Mesendoderm (in vitro differentiated cells): ENCODE measurements at regions not wholly inside any gene's neighbourhood (a gene's known extent, or its start where the extent isn't known, plus 50 kb on each side); places are given as distances from the start of the nearest gene placed in this dataset.

Experiments used
- DNase-seq: peaks from one replicate; pipeline ENCODE4 v3.0.0; 2013
- H2AK5ac ChIP-seq: 2 replicates; pipeline ENCODE4 v1.6.1; 2013; ENCODE audit warnings: low read length, inconsistent platforms
- H2BK120ac ChIP-seq: 2 replicates; pipeline ENCODE4 v1.6.1; 2013; ENCODE audit warnings: low read depth, mild to moderate bottlenecking, low read length, moderate library complexity, mixed read lengths
- H2BK15ac ChIP-seq: replicated peaks from 2 replicates; pipeline ENCODE4 v1.6.1; 2013; ENCODE audit warnings: low read depth, mild to moderate bottlenecking, moderate library complexity
- H2BK5ac ChIP-seq: 2 replicates; pipeline ENCODE4 v1.6.1; 2013; ENCODE audit warnings: low read length, inconsistent platforms
- H3K18ac ChIP-seq: 2 replicates; pipeline ENCODE4 v1.6.1; 2013; ENCODE audit warnings: mild to moderate bottlenecking, low read length, mixed read lengths
- H3K23ac ChIP-seq: one replicate; pipeline ENCODE4 v1.6.1; 2013; ENCODE audit warnings: low read length
- H3K27ac ChIP-seq: 2 replicates; pipeline ENCODE4 v1.5.1; 2013; ENCODE audit warnings: low read depth, mild to moderate bottlenecking, inconsistent platforms, low read length, moderate library complexity
- H3K27me3 ChIP-seq: 2 replicates; pipeline ENCODE4 v1.6.1; 2013; ENCODE audit warnings: low read length, control low read depth, mild to moderate bottlenecking, inconsistent platforms; ENCODE audit not compliant: insufficient read depth, poor library complexity
- H3K36me3 ChIP-seq: 2 replicates; pipeline ENCODE4 v1.6.1; 2013; ENCODE audit warnings: low read length, inconsistent platforms; ENCODE audit not compliant: control insufficient read depth, insufficient read depth
- H3K4ac ChIP-seq: one replicate; pipeline ENCODE4 v1.6.1; 2013; ENCODE audit warnings: low read depth, mild to moderate bottlenecking, low read length, moderate library complexity
- H3K4me1 ChIP-seq: 2 replicates; pipeline ENCODE4 v1.6.1; 2013; ENCODE audit warnings: low read depth, low read length, inconsistent platforms; ENCODE audit not compliant: control insufficient read depth
- H3K4me2 ChIP-seq: 2 replicates; pipeline ENCODE4 v1.6.1; 2013; ENCODE audit warnings: low read length
- H3K4me3 ChIP-seq: 2 replicates; pipeline ENCODE4 v1.5.1; 2013; ENCODE audit warnings: mild to moderate bottlenecking, low read length
- H3K56ac ChIP-seq: one replicate; pipeline ENCODE4 v1.6.1; 2013; ENCODE audit warnings: low read length
- H3K79me1 ChIP-seq: 2 replicates; pipeline ENCODE4 v1.6.1; 2013; ENCODE audit warnings: low read length, inconsistent platforms
- H3K79me2 ChIP-seq: 2 replicates; pipeline ENCODE4 v1.6.1; 2013; ENCODE audit warnings: mild to moderate bottlenecking, low read length; ENCODE audit not compliant: control insufficient read depth, insufficient read depth
- H3K9ac ChIP-seq: 2 replicates; pipeline ENCODE4 v1.6.1; 2013; ENCODE audit warnings: low read length, inconsistent platforms
- H4K5ac ChIP-seq: one replicate; pipeline ENCODE4 v1.6.1; 2013; ENCODE audit warnings: low read length
- H4K8ac ChIP-seq: one replicate; pipeline ENCODE4 v1.6.1; 2013; ENCODE audit warnings: low read depth, mild to moderate bottlenecking, control low read depth, low read length, moderate library complexity
- WGBS: extraction: QIAGEN DNeasy Blood & Tissue Kit; methylation state at CpG from one replicate; pipeline ENCODE4 v1.1.7; 2013; ENCODE audit warnings: low lambda C conversion rate, missing lambda C conversion rate; ENCODE audit not compliant: insufficient coverage; ENCODE audit errors: extremely low coverage; 5-methylcytosine and 5-hydroxymethylcytosine counted together

GRCh38 chr2:212669761-212670160 lies 131.2 kb upstream of the ERBB4 start:
- Histone ChIP-seq H2BK120ac (no peak overlapping the region), H3K9ac (no peak overlapping the region), H3K18ac (no peak overlapping the region), H3K27ac (no peak overlapping the region), H3K4me1 (no peaks in the 10 kb centered on the region), H2AK5ac (no peak overlapping the region), H2BK15ac (no peak overlapping the region), H4K5ac (no peak overlapping the region), H3K56ac (no peak overlapping the region), H3K23ac (no peak overlapping the region), H3K4ac (no peak overlapping the region), H2BK5ac (no peak overlapping the region), H3K79me1 (no peaks in the 10 kb centered on the region), H3K79me2 (no peaks in the 10 kb centered on the region), H3K36me3 (no peaks in the 10 kb centered on the region), H3K27me3 (no peaks in the 10 kb centered on the region), H4K8ac (no peak overlapping the region), H3K4me3 (no peak overlapping the region), H3K4me2 (no peak overlapping the region)
- no CpG with 5 or more reads among the region's 2 CpGs for WGBS
- no peak for DNase-seq

DNA sequence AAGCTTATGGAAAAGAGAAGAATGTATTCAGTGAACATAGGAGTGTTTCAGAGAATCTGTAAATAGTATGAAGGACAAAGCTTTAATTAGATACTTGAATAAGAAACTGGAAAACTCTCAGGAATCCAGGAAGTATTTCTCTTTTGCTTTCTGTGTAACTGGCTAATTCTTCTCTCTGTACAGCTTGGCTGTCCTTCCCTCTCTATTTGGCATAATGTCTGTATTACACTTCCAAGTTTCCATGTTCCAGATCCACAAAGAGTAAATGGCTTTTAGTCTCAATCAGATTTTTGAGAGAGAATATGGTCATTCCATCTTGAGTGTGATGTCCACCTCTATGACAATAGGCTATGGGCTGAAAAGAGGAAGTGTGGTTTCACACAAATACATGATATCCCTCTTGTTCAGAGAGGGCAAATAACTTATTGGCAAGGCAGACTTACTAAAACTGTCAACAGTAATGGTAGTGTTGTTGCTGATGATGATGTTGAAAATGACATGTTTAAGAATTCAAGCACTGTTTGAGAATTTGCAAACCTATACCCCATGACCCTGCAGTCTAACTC lies 129.2 kb upstream of the ERBB4 start:
- no peak overlapping the region for H3K23ac ChIP-seq
- H4K8ac ChIP-seq = no peak overlapping the region
- H2AK5ac ChIP-seq = no peak overlapping the region
- no peaks in the 10 kb centered on the region for H3K79me1 ChIP-seq
- no peak overlapping the region for H3K27ac ChIP-seq
- no peak overlapping the region for H3K4ac ChIP-seq
- H3K9ac ChIP-seq = no peak overlapping the region
- no peak overlapping the region for H2BK120ac ChIP-seq
- no peak overlapping the region for H3K18ac ChIP-seq
- no peak overlapping the region for H3K4me3 ChIP-seq
- no peak overlapping the region for H3K4me2 ChIP-seq
- DNase-seq = no peak
- H2BK15ac ChIP-seq = no peak overlapping the region
- H3K56ac ChIP-seq = no peak overlapping the region
- no peaks in the 10 kb centered on the region for H3K27me3 ChIP-seq
- H3K4me1 ChIP-seq = no peaks in the 10 kb centered on the region
- H4K5ac ChIP-seq = no peak overlapping the region
- no peak overlapping the region for H2BK5ac ChIP-seq
- no peaks in the 10 kb centered on the region for H3K36me3 ChIP-seq
- H3K79me2 ChIP-seq = no peaks in the 10 kb centered on the region

GRCh38 chr2:212665948-212666347 lies 127.3 kb upstream of the ERBB4 start:
- Histone ChIP-seq H2AK5ac (no peak overlapping the region), H3K4me3 (no peak overlapping the region), H3K9ac (no peak overlapping the region)

GRCh38 chr2:212659441-212659840 lies 120.8 kb upstream of the ERBB4 start:
- Histone ChIP-seq H3K23ac (no peak overlapping the region), H3K79me2 (no peaks in the 10 kb centered on the region), H2BK120ac (no peak overlapping the region), H3K56ac (no peak overlapping the region), H3K4me2 (no peak overlapping the region), H2AK5ac (no peak overlapping the region), H2BK15ac (no peak overlapping the region), H4K5ac (no peak overlapping the region), H3K27ac (no peak overlapping the region), H3K4me3 (no peak overlapping the region), H3K18ac (no peak overlapping the region), H3K4ac (no peak overlapping the region), H3K27me3 (no peaks in the 10 kb centered on the region), H3K36me3 (no peaks in the 10 kb centered on the region), H3K79me1 (no peaks in the 10 kb centered on the region), H3K4me1 (no peaks in the 10 kb centered on the region), H3K9ac (no peak overlapping the region), H2BK5ac (no peak overlapping the region), H4K8ac (no peak overlapping the region)
- WGBS = no CpG with 5 or more reads among the region's 3 CpGs
- no peak for DNase-seq

More at GRCh38 chr2:212665948-212666347, 127.3 kb upstream of the ERBB4 start:
- Histone ChIP-seq H3K4me2 (no peak overlapping the region), H3K4me1 (no peaks in the 10 kb centered on the region), H4K8ac (no peak overlapping the region), H3K27ac (no peak overlapping the region), H3K4ac (no peak overlapping the region), H3K18ac (no peak overlapping the region), H4K5ac (no peak overlapping the region), H3K27me3 (no peaks in the 10 kb centered on the region), H3K79me2 (no peaks in the 10 kb centered on the region), H3K36me3 (no peaks in the 10 kb centered on the region), H3K56ac (no peak overlapping the region), H2BK120ac (no peak overlapping the region), H3K79me1 (no peaks in the 10 kb centered on the region), H2BK5ac (no peak overlapping the region), H3K23ac (no peak overlapping the region), H2BK15ac (no peak overlapping the region)
- no peak for DNase-seq
- WGBS = no CpG with 5 or more reads among the region's 1 CpG

GRCh38 chr2:212649646-212650045 lies 111.0 kb upstream of the ERBB4 start:
- no peak overlapping the region for H3K27ac ChIP-seq
- no peak overlapping the region for H3K18ac ChIP-seq
- H3K23ac ChIP-seq = no peak overlapping the region
- no peak for DNase-seq
- no CpG with 5 or more reads among the region's 1 CpG for WGBS
- no peak overlapping the region for H3K4ac ChIP-seq
- H3K79me2 ChIP-seq = no peaks in the 10 kb centered on the region
- H3K4me2 ChIP-seq = no peak overlapping the region
- H2AK5ac ChIP-seq = no peak overlapping the region
- H2BK5ac ChIP-seq = no peak overlapping the region
- no peaks in the 10 kb centered on the region for H3K4me1 ChIP-seq
- H4K8ac ChIP-seq = no peak overlapping the region
- no peaks in the 10 kb centered on the region for H3K27me3 ChIP-seq
- H4K5ac ChIP-seq = no peak overlapping the region
- no peak overlapping the region for H3K4me3 ChIP-seq
- H3K56ac ChIP-seq = no peak overlapping the region
- no peak overlapping the region for H3K9ac ChIP-seq
- no peaks in the 10 kb centered on the region for H3K79me1 ChIP-seq
- H2BK15ac ChIP-seq = no peak overlapping the region
- H3K36me3 ChIP-seq = no peaks in the 10 kb centered on the region
- H2BK120ac ChIP-seq = no peak overlapping the region

- Histone ChIP-seq H3K79me2 (no peaks in the 10 kb centered on the region), H2AK5ac (no peak overlapping the region), H3K27me3 (no peaks in the 10 kb centered on the region), H2BK120ac (no peak overlapping the region), H3K4ac (no peak overlapping the region), H2BK5ac (no peak overlapping the region), H3K4me3 (no peak overlapping the region), H3K79me1 (no peaks in the 10 kb centered on the region), H3K4me2 (no peak overlapping the region), H3K18ac (no peak overlapping the region), H3K27ac (no peak overlapping the region), H4K8ac (no peak overlapping the region), H3K56ac (no peak overlapping the region), H3K36me3 (no peaks in the 10 kb centered on the region), H2BK15ac (no peak overlapping the region), H4K5ac (no peak overlapping the region), H3K9ac (no peak overlapping the region), H3K4me1 (no peaks in the 10 kb centered on the region), H3K23ac (no peak overlapping the region)
- no peak for DNase-seq
- no CpG with 5 or more reads among the region's 3 CpGs for WGBS
These were observed 108.2 kb upstream of the ERBB4 start for GRCh38 chr2:212646698-212647366.
